ENCODE measurements at regions not wholly inside any gene's neighbourhood (a gene's known extent, or its start where the extent isn't known, plus 50 kb on each side); places are given as distances from the start of the nearest gene placed in this dataset.

DNA sequence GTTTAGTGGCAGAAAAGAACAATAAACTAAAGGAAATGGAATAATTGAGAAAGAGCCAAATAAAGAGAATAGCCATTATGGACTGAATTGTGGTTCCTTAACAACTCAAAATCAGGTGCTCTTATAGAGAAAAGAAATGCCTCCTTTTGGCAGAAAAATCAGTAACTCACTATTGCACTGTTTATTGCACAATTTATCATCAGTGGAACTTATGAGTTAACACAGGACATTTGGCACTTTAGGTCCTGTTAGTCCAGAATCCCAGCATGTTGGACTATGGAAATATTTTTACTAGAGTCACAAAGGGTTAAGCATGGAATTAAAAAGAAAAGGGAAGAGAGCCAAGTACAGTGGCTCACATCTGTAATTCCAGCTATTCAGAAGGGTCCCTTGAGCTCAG, 53.8 kb upstream of the JMY start:
- TF ChIP-seq, protein P1, sequence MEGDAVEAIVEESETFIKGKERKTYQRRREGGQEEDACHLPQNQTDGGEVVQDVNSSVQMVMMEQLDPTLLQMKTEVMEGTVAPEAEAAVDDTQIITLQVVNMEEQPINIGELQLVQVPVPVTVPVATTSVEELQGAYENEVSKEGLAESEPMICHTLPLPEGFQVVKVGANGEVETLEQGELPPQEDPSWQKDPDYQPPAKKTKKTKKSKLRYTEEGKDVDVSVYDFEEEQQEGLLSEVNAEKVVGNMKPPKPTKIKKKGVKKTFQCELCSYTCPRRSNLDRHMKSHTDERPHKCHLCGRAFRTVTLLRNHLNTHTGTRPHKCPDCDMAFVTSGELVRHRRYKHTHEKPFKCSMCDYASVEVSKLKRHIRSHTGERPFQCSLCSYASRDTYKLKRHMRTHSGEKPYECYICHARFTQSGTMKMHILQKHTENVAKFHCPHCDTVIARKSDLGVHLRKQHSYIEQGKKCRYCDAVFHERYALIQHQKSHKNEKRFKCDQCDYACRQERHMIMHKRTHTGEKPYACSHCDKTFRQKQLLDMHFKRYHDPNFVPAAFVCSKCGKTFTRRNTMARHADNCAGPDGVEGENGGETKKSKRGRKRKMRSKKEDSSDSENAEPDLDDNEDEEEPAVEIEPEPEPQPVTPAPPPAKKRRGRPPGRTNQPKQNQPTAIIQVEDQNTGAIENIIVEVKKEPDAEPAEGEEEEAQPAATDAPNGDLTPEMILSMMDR (IDR thresholded peaks at IDR 0.05; ENCODE audit: insufficient read depth, low read length), result no peak

DNA sequence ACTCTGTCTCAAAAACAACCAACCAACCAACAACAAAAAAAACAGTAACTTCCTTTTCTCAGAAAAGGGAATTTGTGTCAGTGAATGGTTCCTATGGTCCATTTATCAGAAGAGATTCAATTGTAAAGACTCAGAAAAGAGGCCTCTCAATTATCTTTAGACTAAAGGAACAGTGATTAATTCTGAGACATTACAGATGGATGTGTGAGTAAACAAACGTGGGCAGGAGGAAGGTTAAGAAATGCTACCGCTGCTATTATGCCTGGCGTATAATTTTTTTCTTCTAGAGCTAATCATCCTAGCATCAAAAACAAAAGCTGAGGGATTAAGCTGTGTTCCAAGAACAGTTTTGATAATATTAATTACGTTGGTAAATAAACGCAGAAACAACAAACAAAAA, 52.9 kb upstream of the JMY start:
- no peak for DNase-seq (ENCODE audit: low read depth)
- TF ChIP-seq, protein P1 (IDR thresholded peaks at IDR 0.05; ENCODE audit: insufficient read depth, low read length), result no peak
- no peak overlapping the region for H3K4me3 ChIP-seq (ENCODE audit: low read depth, low read length)

More for the DNA sequence above, 53.8 kb upstream of the JMY start:
- H3K4me3 ChIP-seq (ENCODE audit: low read depth, low read length), result no peak overlapping the region
- no peak for DNase-seq (ENCODE audit: low read depth)

DNA sequence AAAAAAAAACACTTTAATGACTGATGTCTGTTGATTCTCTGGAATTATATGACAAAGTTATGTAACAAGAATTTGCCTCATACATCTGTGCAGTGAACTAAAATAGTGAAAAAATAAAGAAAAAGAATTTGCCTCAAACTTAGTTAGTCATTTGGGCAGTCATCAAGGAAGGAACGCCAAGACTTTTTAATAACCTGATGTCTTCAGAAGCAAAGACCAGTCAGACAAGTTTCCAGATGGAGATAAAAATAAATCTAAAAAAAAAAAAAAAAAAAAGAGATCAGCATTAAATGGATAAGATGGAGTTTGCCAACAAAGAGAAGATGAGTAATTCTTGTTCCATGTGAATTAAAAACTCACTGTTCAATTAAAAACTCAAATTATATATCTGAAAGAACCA, 52.3 kb upstream of the JMY start:
- DNase-seq (ENCODE audit: low read depth), result no peak
- H3K4me3 ChIP-seq (ENCODE audit: low read depth, low read length), result no peak overlapping the region
- TF ChIP-seq, protein P1 (IDR thresholded peaks at IDR 0.05; ENCODE audit: insufficient read depth, low read length), result no peak

DNA sequence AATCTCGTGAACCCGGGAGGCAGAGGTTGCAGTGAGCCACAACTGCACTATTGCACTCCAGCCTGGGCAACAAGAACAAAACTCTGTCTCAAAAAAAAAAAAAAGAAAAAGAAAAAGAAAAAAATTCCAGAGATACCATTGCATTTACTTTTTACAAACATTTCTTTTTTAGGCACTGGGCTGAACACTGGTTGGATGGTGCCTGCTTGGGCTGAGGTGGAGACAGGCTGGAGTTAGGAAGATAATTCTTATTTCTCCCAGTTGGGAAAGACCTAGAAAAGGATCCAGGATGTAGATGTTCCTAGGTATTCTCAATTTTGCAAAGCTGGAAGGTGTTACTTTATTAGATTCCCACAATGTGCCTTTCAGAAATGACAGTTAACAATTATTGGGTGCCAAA, 49.9 kb upstream of the JMY start:
- TF ChIP-seq, protein P1 (IDR thresholded peaks at IDR 0.05; ENCODE audit: insufficient read depth, low read length), result no peak
- DNase-seq (ENCODE audit: low read depth), result peak; percentile 35
- no peak overlapping the region for H3K4me3 ChIP-seq (ENCODE audit: low read depth, low read length)

Data from fibroblast of the aortic adventitia (primary cell).